GM23248 (cell line): ENCODE measurements at regions not wholly inside any gene's neighbourhood (a gene's known extent, or its start where the extent isn't known, plus 50 kb on each side); places are given as distances from the start of the nearest gene placed in this dataset.
"Not testable (repeated sequence)": the region's sequence is repeated elsewhere in the genome, so short reads cannot be mapped to it uniquely, and the experiment has no call there.

Source experiments
- EZH2 ChIP-seq: fragments of 200-600 bp; sonication (generic); IDR thresholded peaks from 2 replicates; pipeline ENCODE4 v1.6.1; 2018; ENCODE audit warnings: antibody characterized with exemption, mild to moderate bottlenecking; ENCODE audit not compliant: insufficient read depth, poor library complexity, severe bottlenecking
- EZH2phosphoT487 ChIP-seq: fragments of 200-600 bp; sonication (generic); IDR thresholded peaks from 2 replicates; pipeline ENCODE4 v1.6.1; 2018; ENCODE audit warnings: antibody characterized with exemption, moderate library complexity, mild to moderate bottlenecking, low read depth; ENCODE audit not compliant: insufficient read depth

DNA sequence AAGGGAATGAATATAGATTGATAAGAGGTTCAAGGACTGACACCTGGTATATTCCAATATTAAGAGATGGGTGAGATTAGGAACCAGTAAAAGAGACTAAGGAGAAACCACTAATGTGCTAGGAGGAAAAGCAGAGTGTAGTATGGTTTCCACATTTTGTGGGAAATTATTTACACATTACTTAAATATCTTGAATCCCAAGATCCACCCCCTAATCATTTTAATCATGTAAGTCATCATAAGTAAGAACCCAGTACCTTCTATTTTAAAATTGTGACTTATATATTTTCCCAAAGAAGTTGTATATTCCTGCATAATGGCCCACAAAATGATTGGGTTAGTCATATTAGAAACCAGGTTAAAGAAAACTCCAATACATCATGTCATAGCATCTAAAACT, 122.0 kb upstream of the PRSS12 start:
- not testable (repeated sequence) for TF ChIP-seq EZH2, EZH2phosphoT487
